Smooth muscle cell (in vitro differentiated cells): ENCODE measurements at regions not wholly inside any gene's neighbourhood (a gene's known extent, or its start where the extent isn't known, plus 50 kb on each side); places are given as distances from the start of the nearest gene placed in this dataset.

Experiments
- DNase-seq: peaks from one replicate; lab custom pipeline; 2025; ENCODE audit not compliant: unreplicated experiment; lab: John Stamatoyannopoulos, UW
- H2AFZ ChIP-seq: fragments of 200-600 bp; sonication (generic); 2 replicates; pipeline ENCODE4 v1.6.0; 2016; ENCODE audit warnings: antibody characterized with exemption, low read depth, mild to moderate bottlenecking
- H3F3A ChIP-seq: fragments of 200-600 bp; sonication (generic); 2 replicates; pipeline ENCODE4 v1.6.0; 2017; ENCODE audit warnings: antibody characterized with exemption, low read depth
- H3K27ac ChIP-seq: fragments of 200-600 bp; sonication (generic); 2 replicates; pipeline ENCODE4 v1.5.1; 2016; ENCODE audit warnings: low read depth, mild to moderate bottlenecking
- H3K27me3 ChIP-seq: fragments of 200-600 bp; sonication (generic); 2 replicates; pipeline ENCODE4 v1.6.1; 2016; ENCODE audit warnings: low read depth, mild to moderate bottlenecking
- H3K36me3 ChIP-seq: fragments of 200-600 bp; sonication (generic); 2 replicates; pipeline ENCODE4 v1.5.1; 2016; ENCODE audit warnings: low read depth
- H3K4me1 ChIP-seq: fragments of 200-600 bp; sonication (generic); 2 replicates; pipeline ENCODE4 v1.5.1; 2016; ENCODE audit warnings: low read depth
- H3K4me2 ChIP-seq: fragments of 200-600 bp; sonication (generic); 2 replicates; pipeline ENCODE4 v1.6.0; 2016; ENCODE audit warnings: mild to moderate bottlenecking
- H3K4me3 ChIP-seq: fragments of 200-600 bp; sonication (generic); 2 replicates; pipeline ENCODE4 v1.5.1; 2016; ENCODE audit warnings: mild to moderate bottlenecking
- H3K79me2 ChIP-seq: fragments of 200-600 bp; sonication (generic); 2 replicates; pipeline ENCODE4 v1.6.0; 2016; ENCODE audit warnings: low read depth, mild to moderate bottlenecking
- H3K9ac ChIP-seq: fragments of 200-600 bp; sonication (generic); 2 replicates; pipeline ENCODE4 v1.6.0; 2016; ENCODE audit warnings: low read depth
- H3K9me3 ChIP-seq: fragments of 200-600 bp; sonication (generic); replicated peaks from 2 replicates; pipeline ENCODE4 v1.5.1; 2016; ENCODE audit warnings: low read depth
- H4K20me1 ChIP-seq: fragments of 200-600 bp; sonication (generic); 2 replicates; pipeline ENCODE4 v1.6.0; 2016; ENCODE audit warnings: low read depth
- CTCF ChIP-seq: fragments of 200-600 bp; sonication (generic); IDR thresholded peaks from 2 replicates; pipeline ENCODE4 v1.5.1; 2017; ENCODE audit warnings: borderline replicate concordance, mild to moderate bottlenecking, antibody characterized with exemption; ENCODE audit not compliant: insufficient read depth, poor library complexity, severe bottlenecking
- WGBS: methylation state at CpG from one replicate; pipeline ENCODE4 v1.1.7; 2016; ENCODE audit warnings: low lambda C conversion rate; 5-methylcytosine and 5-hydroxymethylcytosine counted together

DNA sequence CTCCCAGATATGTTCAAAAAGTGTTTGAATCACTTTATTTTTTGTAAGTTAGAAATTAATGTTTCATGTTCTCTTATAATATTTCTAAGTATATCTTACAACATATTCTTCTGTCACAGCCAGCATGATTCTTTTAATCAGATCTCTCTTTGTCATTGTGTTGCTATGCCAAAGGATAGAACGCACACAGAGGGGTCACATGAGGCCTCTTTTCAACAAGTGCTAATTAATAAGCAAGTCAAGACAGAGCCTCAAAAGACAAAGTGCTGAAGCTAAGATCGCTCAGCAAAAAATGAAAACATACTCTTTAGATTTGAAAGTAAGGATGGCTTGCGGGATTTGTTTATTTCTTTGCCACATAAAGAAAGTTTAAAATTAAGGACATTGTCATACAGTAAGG is 508.8 kb upstream of the PTCHD4 start:
- no peak overlapping the region for H3K4me2 ChIP-seq
- no peaks in the 10 kb centered on the region for H4K20me1 ChIP-seq
- no peak overlapping the region for H3K27ac ChIP-seq
- H3K36me3 ChIP-seq, result no peaks in the 10 kb centered on the region
- WGBS, result 68% methylated on average over 3 of the region's 3 CpGs
- H3K27me3 ChIP-seq, result no peaks in the 10 kb centered on the region
- no peaks in the 10 kb centered on the region for H3K79me2 ChIP-seq
- no peaks in the 10 kb centered on the region for H3K4me1 ChIP-seq
- no peak overlapping the region for H2AFZ ChIP-seq
- H3K9ac ChIP-seq, result no peak overlapping the region
- no peak for TF ChIP-seq CTCF
- H3K4me3 ChIP-seq, result no peak overlapping the region
- H3F3A ChIP-seq, result no peaks in the 10 kb centered on the region
- DNase-seq, result no peak
- no peaks in the 10 kb centered on the region for H3K9me3 ChIP-seq

GRCh38 chr6:48615041-48615440 is 504.0 kb upstream of the PTCHD4 start:
- no peaks in the 10 kb centered on the region for H3K36me3 ChIP-seq
- 85% methylated on average over 2 of the region's 2 CpGs for WGBS
- no peaks in the 10 kb centered on the region for H3K4me1 ChIP-seq
- H3K4me3 ChIP-seq, result no peak overlapping the region
- no peaks in the 10 kb centered on the region for H3K9me3 ChIP-seq
- TF ChIP-seq CTCF, result no peak
- no peak overlapping the region for H3K27ac ChIP-seq
- no peaks in the 10 kb centered on the region for H4K20me1 ChIP-seq
- H3K27me3 ChIP-seq, result no peaks in the 10 kb centered on the region
- H3K9ac ChIP-seq, result no peak overlapping the region
- H2AFZ ChIP-seq, result no peak overlapping the region
- no peaks in the 10 kb centered on the region for H3F3A ChIP-seq
- no peak overlapping the region for H3K4me2 ChIP-seq
- no peaks in the 10 kb centered on the region for H3K79me2 ChIP-seq
- no peak for DNase-seq

- DNase-seq, result no peak
- Histone ChIP-seq H3K36me3 (no peaks in the 10 kb centered on the region), H3K4me3 (no peak overlapping the region), H4K20me1 (no peaks in the 10 kb centered on the region), H3K4me1 (no peaks in the 10 kb centered on the region), H3K9ac (no peak overlapping the region), H3K79me2 (no peaks in the 10 kb centered on the region), H2AFZ (no peak overlapping the region), H3F3A (no peaks in the 10 kb centered on the region), H3K27me3 (no peaks in the 10 kb centered on the region), H3K4me2 (no peak overlapping the region), H3K9me3 (no peaks in the 10 kb centered on the region), H3K27ac (no peak overlapping the region)
- 89% methylated on average over 5 of the region's 5 CpGs for WGBS
- TF ChIP-seq CTCF, result no peak
Measured at GRCh38 chr6:48614326-48614725, 503.3 kb upstream of the PTCHD4 start.

GRCh38 chr6:48613231-48613949 is 502.4 kb upstream of the PTCHD4 start:
- Histone ChIP-seq H3K79me2 (no peaks in the 10 kb centered on the region), H4K20me1 (no peaks in the 10 kb centered on the region), H3F3A (no peaks in the 10 kb centered on the region), H3K27ac (no peak overlapping the region), H3K27me3 (no peaks in the 10 kb centered on the region), H2AFZ (no peak overlapping the region), H3K9ac (no peak overlapping the region), H3K4me2 (no peak overlapping the region), H3K9me3 (no peaks in the 10 kb centered on the region), H3K36me3 (no peaks in the 10 kb centered on the region), H3K4me1 (no peaks in the 10 kb centered on the region), H3K4me3 (no peak overlapping the region)
- WGBS, result 93% methylated on average over 5 of the region's 5 CpGs
- TF ChIP-seq CTCF, result no peak
- no peak for DNase-seq
